Stimulated activated CD4-positive, alpha-beta T cell treated with anti-CD3 and anti-CD28 coated beads, Interleukin-1b, Interleukin-23, amount 100 ng/mL, for 4 hours (primary cell): ENCODE measurements at regions not wholly inside any gene's neighbourhood (a gene's known extent, or its start where the extent isn't known, plus 50 kb on each side); places are given as distances from the start of the nearest gene placed in this dataset.

ENCODE experiments used
- DNase-seq, 2 donors: peaks; one replicate each; pipeline ENCODE4 v3.0.0-alpha.2; 2020; ENCODE audit warnings: low read depth in 2 of 2

- DNase-seq = no peak
These were observed 292.5 kb upstream of the SHH start for GRCh38 chr7:156104501-156105336.

- DNase-seq = no peak
These were observed 290.0 kb upstream of the SHH start for GRCh38 chr7:156102267-156102666.

GRCh38 chr7:156101355-156101754 is 289.1 kb upstream of the SHH start:
- DNase-seq = no peak

GRCh38 chr7:156100086-156100485 is 287.8 kb upstream of the SHH start:
- DNase-seq = no peak

- no peak for DNase-seq
These were observed 286.8 kb upstream of the SHH start for GRCh38 chr7:156099085-156099484.

GRCh38 chr7:156096771-156097538 is 284.7 kb upstream of the SHH start:
- DNase-seq = no peak

- peak in 1 of 2 donors; percentile 7 for DNase-seq
These were observed 283.8 kb upstream of the SHH start for GRCh38 chr7:156095908-156096539.

- DNase-seq = no peak
These were observed 282.3 kb upstream of the SHH start for GRCh38 chr7:156094350-156095146.

- no peak for DNase-seq
These were observed 280.0 kb upstream of the SHH start for GRCh38 chr7:156092307-156092706.

GRCh38 chr7:156091519-156092080 is 279.3 kb upstream of the SHH start:
- DNase-seq = no peak

GRCh38 chr7:156090988-156091387 is 278.7 kb upstream of the SHH start:
- no peak for DNase-seq

GRCh38 chr7:156089222-156089621 is 277.0 kb upstream of the SHH start:
- no peak for DNase-seq

- no peak for DNase-seq
These were observed 275.9 kb upstream of the SHH start for GRCh38 chr7:156088115-156088514.

- DNase-seq = no peak
These were observed 270.1 kb upstream of the SHH start for GRCh38 chr7:156082048-156083040.

GRCh38 chr7:156080596-156080995 is 268.3 kb upstream of the SHH start:
- no peak for DNase-seq

GRCh38 chr7:156080046-156080445 is 267.8 kb upstream of the SHH start:
- DNase-seq = no peak

- no peak for DNase-seq
These were observed 266.9 kb upstream of the SHH start for GRCh38 chr7:156079156-156079555.

- no peak for DNase-seq
These were observed 262.8 kb upstream of the SHH start for GRCh38 chr7:156074982-156075615.

GRCh38 chr7:156074084-156074483 is 261.8 kb upstream of the SHH start:
- no peak for DNase-seq
